Panc1 (cell line): ENCODE measurements at regions not wholly inside any gene's neighbourhood (a gene's known extent, or its start where the extent isn't known, plus 50 kb on each side); places are given as distances from the start of the nearest gene placed in this dataset.
"Not testable (repeated sequence)": the region's sequence is repeated elsewhere in the genome, so short reads cannot be mapped to it uniquely, and the experiment has no call there.

Experiments used
- ATAC-seq: fragments of 200-7000 bp; cut with Tn5 transposase; 2 replicates; pipeline ENCODE4 v1.9.1; 2020; ENCODE audit warnings: mild to moderate bottlenecking, moderate library complexity
- BruUV-seq: library from RNA; stranded (reverse); fragments of 400-500 nt; replicated peaks from 2 replicates; lab custom pipeline; 2021; lab: Mats Ljungman, UMichigan
- CTCF ChIA-PET: fragments of 300-600 bp; sonication (Branson Sonifier 250); formaldehyde crosslinking; loops from one replicate; lab custom pipeline; 2022; ENCODE audit warnings: antibody characterized with exemption; lab: Charles Lee
- POLR2A ChIA-PET: fragments of 300-600 bp; sonication (Branson Sonifier 250); formaldehyde crosslinking; loops from one replicate; lab custom pipeline; 2022; ENCODE audit warnings: antibody characterized with exemption; lab: Charles Lee
- DNase-seq: peaks from one replicate; pipeline ENCODE4 v3.0.0-alpha.2; 2010; ENCODE audit warnings: low read depth, low spot score
- H3K27ac ChIP-seq: 2 replicates; pipeline ENCODE4 v1.5.1; 2011; ENCODE audit warnings: mild to moderate bottlenecking, low read length, inconsistent platforms
- H3K27me3 ChIP-seq: fragments of 200-500 bp; sonication (Bioruptor generic); 2 replicates; pipeline ENCODE4 v1.6.0; 2014; ENCODE audit warnings: low read length, inconsistent platforms; ENCODE audit not compliant: control insufficient read depth, insufficient read depth
- H3K36me3 ChIP-seq: fragments of 200-500 bp; sonication (Bioruptor generic); 2 replicates; pipeline ENCODE4 v1.5.1; 2014; ENCODE audit warnings: inconsistent platforms, mild to moderate bottlenecking, low read length, moderate library complexity; ENCODE audit not compliant: control insufficient read depth, insufficient read depth
- H3K4me1 ChIP-seq: 2 replicates; pipeline ENCODE4 v1.5.1; 2011; ENCODE audit warnings: inconsistent platforms, mild to moderate bottlenecking, low read length, moderate library complexity; ENCODE audit not compliant: control insufficient read depth, insufficient read depth
- H3K4me3 ChIP-seq, 2 experiments: 2 replicates each; pipeline ENCODE4 v1.5.1; 2011 to 2012; ENCODE audit warnings: low read depth in 2 of 2, low read length in 2 of 2, mild to moderate bottlenecking in 2 of 2, inconsistent platforms in 1 of 2, moderate library complexity in 1 of 2
- H3K9me3 ChIP-seq: fragments of 200-500 bp; sonication (Bioruptor generic); 2 replicates; pipeline ENCODE4 v1.5.1; 2014; ENCODE audit warnings: low read depth, mild to moderate bottlenecking, inconsistent platforms, low read length, moderate library complexity; ENCODE audit not compliant: control insufficient read depth, insufficient read depth
- CTCF ChIP-seq: fragments of 450-650 bp; IDR thresholded peaks from 2 replicates; pipeline ENCODE4 v1.5.1; 2017; ENCODE audit warnings: mild to moderate bottlenecking
- POLR2AphosphoS5 ChIP-seq: IDR thresholded peaks from 2 replicates; pipeline ENCODE4 v1.6.1; 2012; ENCODE audit warnings: mild to moderate bottlenecking, low read depth, low read length, moderate library complexity
- SIN3A ChIP-seq: IDR thresholded peaks from 2 replicates; pipeline ENCODE4 v1.6.1; 2012; ENCODE audit warnings: low read depth, mild to moderate bottlenecking, low read length, moderate library complexity, borderline replicate concordance; ENCODE audit not compliant: insufficient read depth
- TCF7L2 ChIP-seq: IDR thresholded peaks from 2 replicates; pipeline ENCODE4 v1.6.1; 2011; ENCODE audit warnings: mild to moderate bottlenecking, low read depth, low read length, inconsistent platforms
- in situ Hi-C: cut with HindIII; loops from 2 replicates; pipeline ENCODE4 v1.10.0; 2016; ENCODE audit warnings: low sequenced_read_pairs, low pct_unique_long_range_greater_than_20kb
- intact Hi-C: fragments of 100-400 bp; cut with micrococcal nuclease; formaldehyde crosslinking; loops from one replicate; pipeline ENCODE4 v1.10.0; 2022; ENCODE audit not compliant: unreplicated experiment
- TF ChIP-seq, protein P1 (sequence below), 2 experiments: IDR thresholded peaks; 2 replicates each; pipeline ENCODE4 v1.6.1; 2011 to 2012; ENCODE audit warnings: low read depth in 2 of 2, control low read depth in 1 of 2, low read length in 1 of 2, mild to moderate bottlenecking in 1 of 2, moderate library complexity in 1 of 2; ENCODE audit not compliant: insufficient read depth in 1 of 2

- no peaks in the 10 kb centered on the region for H3K27me3 ChIP-seq
- no peak overlapping the region for H3K4me3 ChIP-seq
- H3K27ac ChIP-seq, result no peak overlapping the region
- H3K4me1 ChIP-seq, result no peaks in the 10 kb centered on the region
- POLR2A ChIA-PET, result no interaction called here
- H3K36me3 ChIP-seq, result no peaks in the 10 kb centered on the region; the same call in 1 of the 2 replicates
- no peak for ATAC-seq
- intact Hi-C loops (no loop called here), in situ Hi-C loops (no loop called here)
- CTCF ChIA-PET, result no interaction called here
- no peak for TF ChIP-seq SIN3A
- no peak for TF ChIP-seq CTCF
- TF ChIP-seq POLR2AphosphoS5, result no peak
- TF ChIP-seq, protein P1, sequence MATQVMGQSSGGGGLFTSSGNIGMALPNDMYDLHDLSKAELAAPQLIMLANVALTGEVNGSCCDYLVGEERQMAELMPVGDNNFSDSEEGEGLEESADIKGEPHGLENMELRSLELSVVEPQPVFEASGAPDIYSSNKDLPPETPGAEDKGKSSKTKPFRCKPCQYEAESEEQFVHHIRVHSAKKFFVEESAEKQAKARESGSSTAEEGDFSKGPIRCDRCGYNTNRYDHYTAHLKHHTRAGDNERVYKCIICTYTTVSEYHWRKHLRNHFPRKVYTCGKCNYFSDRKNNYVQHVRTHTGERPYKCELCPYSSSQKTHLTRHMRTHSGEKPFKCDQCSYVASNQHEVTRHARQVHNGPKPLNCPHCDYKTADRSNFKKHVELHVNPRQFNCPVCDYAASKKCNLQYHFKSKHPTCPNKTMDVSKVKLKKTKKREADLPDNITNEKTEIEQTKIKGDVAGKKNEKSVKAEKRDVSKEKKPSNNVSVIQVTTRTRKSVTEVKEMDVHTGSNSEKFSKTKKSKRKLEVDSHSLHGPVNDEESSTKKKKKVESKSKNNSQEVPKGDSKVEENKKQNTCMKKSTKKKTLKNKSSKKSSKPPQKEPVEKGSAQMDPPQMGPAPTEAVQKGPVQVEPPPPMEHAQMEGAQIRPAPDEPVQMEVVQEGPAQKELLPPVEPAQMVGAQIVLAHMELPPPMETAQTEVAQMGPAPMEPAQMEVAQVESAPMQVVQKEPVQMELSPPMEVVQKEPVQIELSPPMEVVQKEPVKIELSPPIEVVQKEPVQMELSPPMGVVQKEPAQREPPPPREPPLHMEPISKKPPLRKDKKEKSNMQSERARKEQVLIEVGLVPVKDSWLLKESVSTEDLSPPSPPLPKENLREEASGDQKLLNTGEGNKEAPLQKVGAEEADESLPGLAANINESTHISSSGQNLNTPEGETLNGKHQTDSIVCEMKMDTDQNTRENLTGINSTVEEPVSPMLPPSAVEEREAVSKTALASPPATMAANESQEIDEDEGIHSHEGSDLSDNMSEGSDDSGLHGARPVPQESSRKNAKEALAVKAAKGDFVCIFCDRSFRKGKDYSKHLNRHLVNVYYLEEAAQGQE (IDR thresholded peaks at IDR 0.05; ENCODE audit: insufficient read depth in 1 of 2, low read depth in 2 of 2, low read length in 1 of 2), result no peak
- no peak for TF ChIP-seq TCF7L2
- no TSS peak for BruUV-seq
- no peaks in the 10 kb centered on the region for H3K9me3 ChIP-seq
- no peak for DNase-seq
Observed at GRCh38 chr6:67431076-67431475, 1204.0 kb upstream of the ADGRB3 start.

- H3K27ac ChIP-seq, POLR2A ChIA-PET, H3K9me3 ChIP-seq, H3K27me3 ChIP-seq, ATAC-seq, in situ Hi-C loops, intact Hi-C loops, DNase-seq, H3K4me3 ChIP-seq, CTCF ChIA-PET, H3K36me3 ChIP-seq, BruUV-seq, H3K4me1 ChIP-seq: not testable (repeated sequence)
Observed at GRCh38 chr6:67426686-67427085, 1208.4 kb upstream of the ADGRB3 start.

DNA sequence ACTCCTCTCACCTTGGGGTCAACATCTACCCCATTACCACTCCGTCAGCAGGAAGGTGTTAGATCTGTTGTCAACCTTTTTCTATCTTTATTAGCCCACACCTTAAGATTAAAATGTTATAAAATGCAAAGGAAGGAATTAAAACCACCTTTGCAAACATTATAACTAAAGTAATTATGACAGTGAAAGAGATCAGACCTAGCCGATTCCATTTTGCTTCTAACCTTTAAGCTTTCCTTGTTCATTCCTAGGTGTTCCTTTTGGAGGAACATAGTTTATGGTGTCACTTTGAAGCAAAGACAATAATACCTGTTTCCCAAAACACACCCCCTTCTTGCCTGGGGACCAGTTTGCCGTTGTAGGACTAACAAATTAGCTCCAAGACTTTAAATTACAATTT is 1223.0 kb upstream of the ADGRB3 start:
- Histone ChIP-seq H3K27ac (no peak overlapping the region), H3K4me3 (no peak overlapping the region), H3K36me3 (no peaks in the 10 kb centered on the region), H3K9me3 (no peaks in the 10 kb centered on the region), H3K27me3 (no peaks in the 10 kb centered on the region), H3K4me1 (no peaks in the 10 kb centered on the region)
- intact Hi-C loops (no loop called here), in situ Hi-C loops (no loop called here)
- POLR2A ChIA-PET, result no interaction called here
- no TSS peak for BruUV-seq
- CTCF ChIA-PET, result no interaction called here
- no peak for TF ChIP-seq TCF7L2
- no peak for ATAC-seq
- no peak for DNase-seq
